C4-2B (cell line): ENCODE measurements at regions not wholly inside any gene's neighbourhood (a gene's known extent, or its start where the extent isn't known, plus 50 kb on each side); places are given as distances from the start of the nearest gene placed in this dataset.

ENCODE experiments used
- ZFX ChIP-seq: fragments of 450-650 bp; IDR thresholded peaks from 2 replicates; pipeline ENCODE4 v1.6.1; 2017
- TF ChIP-seq, protein P1 (sequence below): fragments of 450-650 bp; conservative IDR thresholded peaks from 2 replicates; pipeline ENCODE4 v1.5.1; 2017; ENCODE audit warnings: mild to moderate bottlenecking

DNA sequence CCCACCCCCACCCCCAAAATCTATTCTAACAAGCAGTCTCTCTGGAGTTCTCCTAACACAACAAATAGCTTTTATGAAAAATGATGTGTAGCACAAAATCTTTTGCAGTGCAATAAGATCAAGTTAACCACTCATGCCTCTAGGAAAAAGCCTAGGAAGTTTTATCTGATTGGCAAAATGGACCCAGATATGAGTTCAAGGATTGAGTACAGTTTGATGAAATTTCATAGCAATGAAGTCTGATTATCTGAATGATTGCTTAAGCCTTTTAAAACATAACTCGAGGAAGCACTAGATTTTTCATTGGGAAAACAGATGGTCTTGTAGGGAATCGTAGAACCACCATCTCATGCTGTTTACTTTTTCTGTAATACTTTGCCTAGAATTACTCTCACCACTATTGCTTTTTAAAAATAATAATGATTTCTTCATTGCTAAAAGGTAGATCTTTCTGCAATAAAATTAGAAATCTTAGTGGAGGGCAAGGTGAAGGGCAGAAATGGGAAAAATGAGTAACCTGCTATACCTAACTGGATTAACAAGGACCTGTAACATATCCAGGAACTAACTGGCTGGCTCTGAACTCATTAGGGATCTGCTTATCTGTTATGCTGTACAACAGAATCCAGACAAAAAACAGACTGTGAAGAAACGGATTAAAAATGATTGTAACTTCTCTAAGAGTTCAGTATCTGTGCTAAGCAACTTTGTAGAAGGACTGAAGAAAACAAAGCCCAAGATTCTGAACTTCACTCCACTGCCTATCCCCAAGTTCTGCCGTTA, 73.7 kb upstream of the ETAA1 start:
- TF ChIP-seq, protein P1, sequence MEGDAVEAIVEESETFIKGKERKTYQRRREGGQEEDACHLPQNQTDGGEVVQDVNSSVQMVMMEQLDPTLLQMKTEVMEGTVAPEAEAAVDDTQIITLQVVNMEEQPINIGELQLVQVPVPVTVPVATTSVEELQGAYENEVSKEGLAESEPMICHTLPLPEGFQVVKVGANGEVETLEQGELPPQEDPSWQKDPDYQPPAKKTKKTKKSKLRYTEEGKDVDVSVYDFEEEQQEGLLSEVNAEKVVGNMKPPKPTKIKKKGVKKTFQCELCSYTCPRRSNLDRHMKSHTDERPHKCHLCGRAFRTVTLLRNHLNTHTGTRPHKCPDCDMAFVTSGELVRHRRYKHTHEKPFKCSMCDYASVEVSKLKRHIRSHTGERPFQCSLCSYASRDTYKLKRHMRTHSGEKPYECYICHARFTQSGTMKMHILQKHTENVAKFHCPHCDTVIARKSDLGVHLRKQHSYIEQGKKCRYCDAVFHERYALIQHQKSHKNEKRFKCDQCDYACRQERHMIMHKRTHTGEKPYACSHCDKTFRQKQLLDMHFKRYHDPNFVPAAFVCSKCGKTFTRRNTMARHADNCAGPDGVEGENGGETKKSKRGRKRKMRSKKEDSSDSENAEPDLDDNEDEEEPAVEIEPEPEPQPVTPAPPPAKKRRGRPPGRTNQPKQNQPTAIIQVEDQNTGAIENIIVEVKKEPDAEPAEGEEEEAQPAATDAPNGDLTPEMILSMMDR: no peak
- no peak for TF ChIP-seq ZFX
